Epithelial cell of esophagus (primary cell): ENCODE measurements at regions not wholly inside any gene's neighbourhood (a gene's known extent, or its start where the extent isn't known, plus 50 kb on each side); places are given as distances from the start of the nearest gene placed in this dataset.

Experiments used
- DNase-seq: peaks from one replicate; pipeline ENCODE4 v3.0.0; 2010; ENCODE audit warnings: low read depth
- H3K4me3 ChIP-seq: 2 replicates; pipeline ENCODE4 v1.5.1; 2011; ENCODE audit warnings: mild to moderate bottlenecking, low read length, control low read depth
- TF ChIP-seq, protein P1 (sequence below): IDR thresholded peaks from 2 replicates; pipeline ENCODE4 v1.5.1; 2011; ENCODE audit warnings: low read depth, mild to moderate bottlenecking, low read length, control low read depth, inconsistent platforms; ENCODE audit not compliant: insufficient read depth; ENCODE audit errors: missing control alignments

- no peak for DNase-seq
- H3K4me3 ChIP-seq = no peak overlapping the region
- TF ChIP-seq, protein P1, sequence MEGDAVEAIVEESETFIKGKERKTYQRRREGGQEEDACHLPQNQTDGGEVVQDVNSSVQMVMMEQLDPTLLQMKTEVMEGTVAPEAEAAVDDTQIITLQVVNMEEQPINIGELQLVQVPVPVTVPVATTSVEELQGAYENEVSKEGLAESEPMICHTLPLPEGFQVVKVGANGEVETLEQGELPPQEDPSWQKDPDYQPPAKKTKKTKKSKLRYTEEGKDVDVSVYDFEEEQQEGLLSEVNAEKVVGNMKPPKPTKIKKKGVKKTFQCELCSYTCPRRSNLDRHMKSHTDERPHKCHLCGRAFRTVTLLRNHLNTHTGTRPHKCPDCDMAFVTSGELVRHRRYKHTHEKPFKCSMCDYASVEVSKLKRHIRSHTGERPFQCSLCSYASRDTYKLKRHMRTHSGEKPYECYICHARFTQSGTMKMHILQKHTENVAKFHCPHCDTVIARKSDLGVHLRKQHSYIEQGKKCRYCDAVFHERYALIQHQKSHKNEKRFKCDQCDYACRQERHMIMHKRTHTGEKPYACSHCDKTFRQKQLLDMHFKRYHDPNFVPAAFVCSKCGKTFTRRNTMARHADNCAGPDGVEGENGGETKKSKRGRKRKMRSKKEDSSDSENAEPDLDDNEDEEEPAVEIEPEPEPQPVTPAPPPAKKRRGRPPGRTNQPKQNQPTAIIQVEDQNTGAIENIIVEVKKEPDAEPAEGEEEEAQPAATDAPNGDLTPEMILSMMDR = no peak
Measured at GRCh38 chr7:113649556-113649955, 269.3 kb downstream of the PPP1R3A start.

DNA sequence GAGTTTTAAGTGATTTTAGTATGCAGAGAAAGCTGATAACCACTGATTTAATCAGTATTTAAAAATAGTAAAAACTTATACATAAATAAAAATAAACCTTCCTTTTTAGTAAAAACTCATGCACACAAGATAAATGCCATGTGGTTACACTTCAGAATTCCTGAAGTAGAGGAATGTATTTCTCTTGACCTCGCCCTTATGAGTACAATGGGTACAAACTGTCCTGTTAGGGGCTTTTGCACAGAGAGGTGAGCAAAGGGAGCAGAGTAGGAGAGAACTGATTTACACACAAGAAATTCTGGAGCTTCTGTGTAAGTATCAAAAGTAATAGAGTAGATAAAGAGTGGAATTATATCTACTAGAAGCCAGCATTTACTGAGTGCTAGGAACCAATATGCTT, 279.6 kb downstream of the PPP1R3A start:
- no peak for DNase-seq
- TF ChIP-seq, protein P1 = no peak
- H3K4me3 ChIP-seq = no peak overlapping the region

GRCh38 chr7:113636727-113637421, 281.9 kb downstream of the PPP1R3A start:
- H3K4me3 ChIP-seq = no peak overlapping the region
- DNase-seq = peak; percentile 96
- TF ChIP-seq, protein P1 = no peak

- DNase-seq = peak; percentile 33
- H3K4me3 ChIP-seq = no peak overlapping the region
- TF ChIP-seq, protein P1 = no peak
Measured at GRCh38 chr7:113635492-113635891, 283.3 kb downstream of the PPP1R3A start.

DNA sequence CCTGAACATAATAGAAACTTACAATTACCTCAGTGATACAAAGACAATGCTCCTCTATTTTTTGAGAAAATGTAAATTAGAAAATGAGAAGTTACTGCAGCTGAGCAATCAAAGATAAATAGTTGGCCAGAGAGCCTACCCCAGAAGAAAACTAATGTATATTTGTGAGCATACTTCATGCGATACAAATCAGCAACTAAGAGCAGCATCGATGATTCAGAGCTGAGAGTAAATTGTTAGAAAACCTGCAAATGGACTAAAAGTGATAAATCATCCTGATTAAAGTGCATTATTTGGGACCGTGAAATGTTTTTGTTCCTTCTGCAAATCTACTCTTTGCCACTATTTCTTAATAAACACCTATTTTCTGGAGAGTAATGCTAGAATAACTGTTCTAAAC, 285.7 kb downstream of the PPP1R3A start:
- DNase-seq = no peak

DNA sequence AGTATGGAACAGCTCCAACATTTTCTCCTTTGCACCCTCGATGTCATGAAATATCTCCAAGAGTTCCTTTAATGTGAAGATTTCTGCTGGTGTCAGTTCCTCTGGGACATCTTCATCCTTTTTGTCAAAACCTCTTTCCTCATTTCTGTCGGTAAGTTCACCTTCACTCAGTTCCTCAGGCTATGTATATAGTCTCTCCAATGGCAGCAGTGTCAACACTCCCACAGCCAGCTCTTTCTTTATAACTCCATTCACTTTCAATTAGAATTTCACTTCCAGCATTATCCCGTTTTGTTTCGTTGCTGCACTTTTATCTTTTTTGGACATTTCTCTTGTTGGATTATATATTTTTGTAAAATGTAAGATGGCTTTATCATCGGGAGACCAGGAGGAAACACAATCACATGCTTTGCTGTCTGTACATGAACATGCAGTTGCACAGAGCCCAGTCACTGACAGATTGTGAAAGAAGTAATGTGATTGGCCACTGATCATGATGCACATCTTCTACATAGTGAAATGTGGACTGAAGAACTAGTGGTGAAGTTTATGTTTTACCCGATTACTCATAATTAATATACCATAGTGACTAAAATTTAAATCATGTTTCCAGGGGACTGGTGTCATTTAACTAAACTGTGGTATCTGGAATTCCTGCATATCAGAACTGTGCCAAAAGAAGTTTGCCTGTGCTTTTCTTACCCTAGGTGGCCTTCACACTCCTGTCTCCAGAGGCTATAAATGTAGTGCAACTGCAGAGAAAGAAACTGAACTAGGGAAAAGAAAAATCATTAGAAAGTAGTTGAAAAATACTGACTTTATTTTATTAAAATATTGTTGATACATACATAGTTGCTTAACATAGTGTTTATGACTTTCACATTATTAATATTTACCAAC, 289.6 kb downstream of the PPP1R3A start:
- peak; percentile 69 for DNase-seq
- no peak overlapping the region for H3K4me3 ChIP-seq
- TF ChIP-seq, protein P1 = no peak

More for the DNA sequence above, 285.7 kb downstream of the PPP1R3A start:
- no peak overlapping the region for H3K4me3 ChIP-seq
- TF ChIP-seq, protein P1 = no peak
